ENCODE measurements at regions not wholly inside any gene's neighbourhood (a gene's known extent, or its start where the extent isn't known, plus 50 kb on each side); places are given as distances from the start of the nearest gene placed in this dataset.

DNA sequence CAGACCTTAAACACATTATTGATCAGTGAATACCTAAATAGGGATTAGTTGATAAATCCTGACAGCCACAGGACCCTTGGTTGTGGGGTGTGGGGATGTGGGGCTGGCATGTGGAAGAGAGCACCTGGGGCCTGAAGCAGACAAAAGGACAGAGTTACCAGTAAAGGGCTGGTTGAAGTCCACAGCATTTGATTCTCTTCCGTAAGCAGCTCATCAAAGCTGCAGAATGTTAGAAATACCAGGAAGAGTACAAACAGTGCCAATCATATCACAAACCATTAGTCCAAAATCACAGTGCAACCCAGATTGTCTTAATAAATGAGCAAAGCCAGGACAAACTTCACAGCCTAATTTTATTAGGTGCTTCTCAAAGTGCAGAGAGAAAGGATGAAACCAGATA is 92.5 kb upstream of the KL start:
- DNase-seq (ENCODE audit: low spot score) (no peak), FAIRE-seq (no peak), ATAC-seq (no peak)
- BruUV-seq (replicated peaks), result no TSS peak
- in situ Hi-C loops (cut with HindIII; ENCODE audit: extremely low pct_ligation_motif_present, low pct_unique_long_range_greater_than_20kb) (no loop called here), intact Hi-C loops (cut with micrococcal nuclease; ENCODE audit: unreplicated experiment) (no loop called here)
- Histone ChIP-seq H2AFZ (ENCODE audit: low read length) (no peak overlapping the region), H3K4me1 (ENCODE audit: insufficient read depth, low read length) (peaks cover 9% of the 10 kb centered on the region; the same call in 1 of the 2 replicates), H3K27ac (ENCODE audit: extremely low read length, insufficient read depth, low read length) (no peak overlapping the region), H3K4me2 (ENCODE audit: low read depth, low read length) (no peak overlapping the region), H3K79me2 (ENCODE audit: insufficient read depth, low read length) (no peaks in the 10 kb centered on the region), H3K36me3 (replicated peaks in 1 of 2; ENCODE audit: control insufficient read depth in 1 of 2, insufficient read depth in 2 of 2, low read length in 2 of 2) (no peaks in the 10 kb centered on the region), H3K27me3 (ENCODE audit: control insufficient read depth in 1 of 2, insufficient read depth in 2 of 2, low read length in 2 of 2) (no peaks in the 10 kb centered on the region; a peak in 1 of 5 replicates), H3K9me3 (ENCODE audit: low read length) (no peaks in the 10 kb centered on the region), H4K20me1 (ENCODE audit: insufficient read depth, low read length) (no peaks in the 10 kb centered on the region), H3K9ac (ENCODE audit: insufficient read depth, low read depth, low read length) (no peak overlapping the region), H3K4me3 (replicated peaks in 1 of 3; ENCODE audit: insufficient read depth in 1 of 3, low read depth in 2 of 3, low read length in 3 of 3) (no peak overlapping the region)
- ChIA-PET CTCF (ENCODE audit: low intra/inter-chr PET ratio, low total read pairs) (no interaction called here), POLR2A (no interaction called here)
- 46% methylated on average over 1 of the region's 1 CpG for WGBS (ENCODE audit: low lambda C conversion rate)
- TF ChIP-seq MTA1 (CRISPR knock-in tag; IDR thresholded peaks at IDR 0.05; ENCODE audit: borderline replicate concordance) (no peak), ZNF350 (CRISPR knock-in tag; IDR thresholded peaks at IDR 0.05; ENCODE audit: borderline replicate concordance, low read depth) (no peak), ZSCAN30 (CRISPR knock-in tag; IDR thresholded peaks at IDR 0.05) (no peak), ZBTB1 (CRISPR knock-in tag; IDR thresholded peaks at IDR 0.05; ENCODE audit: borderline replicate concordance) (no peak), ZNF224 (CRISPR knock-in tag; IDR thresholded peaks at IDR 0.05) (no peak), MAFF (IDR thresholded peaks at IDR 0.05; ENCODE audit: low read depth, low read length) (no peak), ZNF12 (CRISPR knock-in tag; IDR thresholded peaks at IDR 0.05) (no peak)

DNA sequence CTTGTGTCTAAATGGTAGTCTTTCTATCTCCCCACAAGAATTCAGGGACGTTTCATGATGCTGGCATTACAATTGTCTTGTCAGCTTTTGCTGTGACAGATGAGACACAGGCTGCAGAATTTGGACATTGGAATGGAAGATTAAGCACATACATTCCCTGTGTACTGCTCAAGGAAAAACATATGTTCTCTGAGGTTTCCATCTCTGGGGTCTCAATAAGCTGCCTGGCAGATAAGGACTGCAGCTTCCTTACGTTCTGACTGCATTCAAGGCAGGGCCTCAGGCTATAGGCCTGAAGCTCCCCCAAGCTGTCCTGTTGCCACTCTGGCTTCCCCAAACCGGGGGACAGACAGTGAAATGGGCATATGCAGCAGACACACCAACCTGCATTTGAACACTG is 91.3 kb upstream of the KL start:
- no peak for DNase-seq (ENCODE audit: low spot score)
- ATAC-seq, result no peak
- Histone ChIP-seq H3K4me1 (ENCODE audit: insufficient read depth, low read length) (peaks cover 9% of the 10 kb centered on the region; the same call in 1 of the 2 replicates), H3K4me2 (ENCODE audit: low read depth, low read length) (no peak overlapping the region), H3K79me2 (ENCODE audit: insufficient read depth, low read length) (no peaks in the 10 kb centered on the region), H3K27ac (ENCODE audit: extremely low read length, insufficient read depth, low read length) (no peak overlapping the region), H2AFZ (ENCODE audit: low read length) (no peak overlapping the region), H3K9ac (ENCODE audit: insufficient read depth, low read depth, low read length) (no peak overlapping the region), H3K27me3 (ENCODE audit: control insufficient read depth in 1 of 2, insufficient read depth in 2 of 2, low read length in 2 of 2) (no peaks in the 10 kb centered on the region; a peak in 1 of 5 replicates), H3K4me3 (replicated peaks in 1 of 3; ENCODE audit: insufficient read depth in 1 of 3, low read depth in 2 of 3, low read length in 3 of 3) (no peak overlapping the region), H3K9me3 (ENCODE audit: low read length) (no peaks in the 10 kb centered on the region), H4K20me1 (ENCODE audit: insufficient read depth, low read length) (no peaks in the 10 kb centered on the region), H3K36me3 (replicated peaks in 1 of 2; ENCODE audit: control insufficient read depth in 1 of 2, insufficient read depth in 2 of 2, low read length in 2 of 2) (no peaks in the 10 kb centered on the region)
- CTCF ChIA-PET (ENCODE audit: low intra/inter-chr PET ratio, low total read pairs), result no interaction called here
- in situ Hi-C loops (cut with HindIII; ENCODE audit: extremely low pct_ligation_motif_present, low pct_unique_long_range_greater_than_20kb) (no loop called here), intact Hi-C loops (cut with micrococcal nuclease; ENCODE audit: unreplicated experiment) (no loop called here)
- no TSS peak for BruUV-seq (replicated peaks)
- FAIRE-seq, result no peak
- WGBS (ENCODE audit: low lambda C conversion rate), result 11% methylated on average over 2 of the region's 3 CpGs
- POLR2A ChIA-PET, result no interaction called here
- no peak for TF ChIP-seq ZBTB20 (CRISPR knock-in tag; IDR thresholded peaks at IDR 0.05; ENCODE audit: borderline replicate concordance, low read depth)
- TF ChIP-seq, protein P1, sequence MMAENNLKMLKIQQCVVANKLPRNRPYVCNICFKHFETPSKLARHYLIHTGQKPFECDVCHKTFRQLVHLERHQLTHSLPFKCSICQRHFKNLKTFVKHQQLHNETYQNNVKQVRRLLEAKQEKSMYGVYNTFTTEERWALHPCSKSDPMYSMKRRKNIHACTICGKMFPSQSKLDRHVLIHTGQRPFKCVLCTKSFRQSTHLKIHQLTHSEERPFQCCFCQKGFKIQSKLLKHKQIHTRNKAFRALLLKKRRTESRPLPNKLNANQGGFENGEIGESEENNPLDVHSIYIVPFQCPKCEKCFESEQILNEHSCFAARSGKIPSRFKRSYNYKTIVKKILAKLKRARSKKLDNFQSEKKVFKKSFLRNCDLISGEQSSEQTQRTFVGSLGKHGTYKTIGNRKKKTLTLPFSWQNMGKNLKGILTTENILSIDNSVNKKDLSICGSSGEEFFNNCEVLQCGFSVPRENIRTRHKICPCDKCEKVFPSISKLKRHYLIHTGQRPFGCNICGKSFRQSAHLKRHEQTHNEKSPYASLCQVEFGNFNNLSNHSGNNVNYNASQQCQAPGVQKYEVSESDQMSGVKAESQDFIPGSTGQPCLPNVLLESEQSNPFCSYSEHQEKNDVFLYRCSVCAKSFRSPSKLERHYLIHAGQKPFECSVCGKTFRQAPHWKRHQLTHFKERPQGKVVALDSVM (CRISPR knock-in tag; IDR thresholded peaks at IDR 0.05), result no peak
- TF ChIP-seq HOXA3 (CRISPR knock-in tag; IDR thresholded peaks at IDR 0.05), result no peak
- no peak for TF ChIP-seq ZNF879 (CRISPR knock-in tag; IDR thresholded peaks at IDR 0.05)
- TF ChIP-seq ATF1 (CRISPR knock-in tag; IDR thresholded peaks at IDR 0.05), result no peak
- no peak for TF ChIP-seq ZC3H13 (CRISPR knock-in tag; IDR thresholded peaks at IDR 0.05)
- TF ChIP-seq, protein P2, sequence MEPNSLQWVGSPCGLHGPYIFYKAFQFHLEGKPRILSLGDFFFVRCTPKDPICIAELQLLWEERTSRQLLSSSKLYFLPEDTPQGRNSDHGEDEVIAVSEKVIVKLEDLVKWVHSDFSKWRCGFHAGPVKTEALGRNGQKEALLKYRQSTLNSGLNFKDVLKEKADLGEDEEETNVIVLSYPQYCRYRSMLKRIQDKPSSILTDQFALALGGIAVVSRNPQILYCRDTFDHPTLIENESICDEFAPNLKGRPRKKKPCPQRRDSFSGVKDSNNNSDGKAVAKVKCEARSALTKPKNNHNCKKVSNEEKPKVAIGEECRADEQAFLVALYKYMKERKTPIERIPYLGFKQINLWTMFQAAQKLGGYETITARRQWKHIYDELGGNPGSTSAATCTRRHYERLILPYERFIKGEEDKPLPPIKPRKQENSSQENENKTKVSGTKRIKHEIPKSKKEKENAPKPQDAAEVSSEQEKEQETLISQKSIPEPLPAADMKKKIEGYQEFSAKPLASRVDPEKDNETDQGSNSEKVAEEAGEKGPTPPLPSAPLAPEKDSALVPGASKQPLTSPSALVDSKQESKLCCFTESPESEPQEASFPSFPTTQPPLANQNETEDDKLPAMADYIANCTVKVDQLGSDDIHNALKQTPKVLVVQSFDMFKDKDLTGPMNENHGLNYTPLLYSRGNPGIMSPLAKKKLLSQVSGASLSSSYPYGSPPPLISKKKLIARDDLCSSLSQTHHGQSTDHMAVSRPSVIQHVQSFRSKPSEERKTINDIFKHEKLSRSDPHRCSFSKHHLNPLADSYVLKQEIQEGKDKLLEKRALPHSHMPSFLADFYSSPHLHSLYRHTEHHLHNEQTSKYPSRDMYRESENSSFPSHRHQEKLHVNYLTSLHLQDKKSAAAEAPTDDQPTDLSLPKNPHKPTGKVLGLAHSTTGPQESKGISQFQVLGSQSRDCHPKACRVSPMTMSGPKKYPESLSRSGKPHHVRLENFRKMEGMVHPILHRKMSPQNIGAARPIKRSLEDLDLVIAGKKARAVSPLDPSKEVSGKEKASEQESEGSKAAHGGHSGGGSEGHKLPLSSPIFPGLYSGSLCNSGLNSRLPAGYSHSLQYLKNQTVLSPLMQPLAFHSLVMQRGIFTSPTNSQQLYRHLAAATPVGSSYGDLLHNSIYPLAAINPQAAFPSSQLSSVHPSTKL (CRISPR knock-in tag; IDR thresholded peaks at IDR 0.05), result no peak
- TF ChIP-seq MZF1 (CRISPR knock-in tag; IDR thresholded peaks at IDR 0.05; ENCODE audit: borderline replicate concordance), result no peak
- no peak for TF ChIP-seq ZNF747 (CRISPR knock-in tag; IDR thresholded peaks at IDR 0.05; ENCODE audit: borderline replicate concordance)

Measured in HepG2 (cell line).